Muscle of arm (tissue), 1 donor: ENCODE measurements at regions not wholly inside any gene's neighbourhood (a gene's known extent, or its start where the extent isn't known, plus 50 kb on each side); places are given as distances from the start of the nearest gene placed in this dataset.
"Not testable (repeated sequence)": the region's sequence is repeated elsewhere in the genome, so short reads cannot be mapped to it uniquely, and the experiment has no call there.

Experiments
- DNase-seq: peaks from one replicate; pipeline ENCODE4 v3.0.0-alpha.2; 2013

DNA sequence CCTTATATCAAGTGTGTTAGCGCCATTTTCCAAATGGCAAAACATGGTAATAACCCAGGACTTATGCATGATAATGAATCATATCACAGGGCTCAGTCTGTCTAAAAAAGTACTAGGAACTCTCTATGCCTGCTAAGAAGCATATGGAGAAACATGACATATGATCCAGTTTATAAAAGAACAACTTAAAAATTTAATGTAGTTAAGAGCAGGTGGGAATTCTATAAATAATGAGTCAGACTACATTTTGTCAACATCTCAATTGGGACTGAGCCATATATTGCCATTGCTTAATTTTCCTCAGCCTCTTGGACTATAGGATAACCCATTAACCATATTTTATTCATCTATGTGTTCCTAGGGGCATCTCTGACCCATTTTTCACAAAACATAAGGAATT is 360.4 kb upstream of the AGA start:
- DNase-seq = no peak

DNA sequence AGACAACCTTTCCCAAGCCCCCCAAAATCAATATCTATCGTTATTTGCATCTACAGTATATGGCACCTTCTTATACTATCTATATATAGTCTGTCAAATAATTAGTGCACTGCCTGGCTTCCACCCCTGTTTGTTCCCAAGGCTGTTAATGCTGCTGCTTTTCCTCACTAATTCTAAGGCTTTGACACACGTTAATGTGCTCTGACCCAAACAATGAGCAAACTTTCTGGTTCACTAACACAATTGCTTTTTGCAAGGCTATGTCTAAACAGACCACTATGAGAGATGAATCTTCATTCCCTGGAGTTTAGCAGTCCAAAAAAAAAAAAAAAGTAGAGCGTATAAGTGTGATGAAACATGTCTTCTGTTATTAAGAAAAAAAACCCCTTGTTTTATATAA is 360.9 kb upstream of the AGA start:
- DNase-seq = no peak

DNA sequence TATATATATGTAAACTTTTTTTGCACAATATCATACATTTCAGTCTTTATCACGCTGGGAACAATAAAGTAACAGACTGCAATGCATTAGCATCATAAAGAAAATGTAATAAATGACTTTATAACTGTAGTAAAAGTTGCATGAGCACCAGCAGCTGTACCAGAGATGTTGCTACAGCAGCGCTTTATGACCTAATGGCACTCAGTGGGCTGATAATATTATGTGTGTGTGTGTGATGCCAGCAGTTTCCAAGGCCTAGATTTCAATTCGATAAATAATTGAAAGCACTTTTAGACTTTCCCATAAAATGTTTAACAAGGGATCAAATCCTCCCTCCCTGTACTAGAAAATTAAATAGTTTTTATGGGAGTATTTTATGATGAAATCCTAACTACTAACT is 367.6 kb upstream of the AGA start:
- no peak for DNase-seq

DNA sequence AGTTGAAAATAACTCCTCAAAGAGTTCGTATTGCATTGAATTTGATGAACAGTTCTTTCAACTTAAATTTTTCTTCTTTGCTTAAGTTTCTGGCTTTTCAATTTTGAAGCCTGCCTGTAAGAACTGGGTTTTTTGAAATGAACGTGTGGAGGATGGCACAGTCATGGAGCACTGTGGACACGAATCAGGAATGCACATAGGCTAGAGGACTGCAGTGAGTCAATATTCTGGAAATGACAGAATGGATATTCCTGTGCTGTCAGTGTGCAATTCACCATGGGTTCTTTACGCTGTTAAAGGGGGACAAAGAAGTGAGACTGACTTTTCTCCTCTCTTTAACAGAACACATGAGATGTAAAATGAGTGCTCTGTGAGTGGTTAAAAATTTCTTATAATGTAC is 368.0 kb upstream of the AGA start:
- DNase-seq = no peak

DNA sequence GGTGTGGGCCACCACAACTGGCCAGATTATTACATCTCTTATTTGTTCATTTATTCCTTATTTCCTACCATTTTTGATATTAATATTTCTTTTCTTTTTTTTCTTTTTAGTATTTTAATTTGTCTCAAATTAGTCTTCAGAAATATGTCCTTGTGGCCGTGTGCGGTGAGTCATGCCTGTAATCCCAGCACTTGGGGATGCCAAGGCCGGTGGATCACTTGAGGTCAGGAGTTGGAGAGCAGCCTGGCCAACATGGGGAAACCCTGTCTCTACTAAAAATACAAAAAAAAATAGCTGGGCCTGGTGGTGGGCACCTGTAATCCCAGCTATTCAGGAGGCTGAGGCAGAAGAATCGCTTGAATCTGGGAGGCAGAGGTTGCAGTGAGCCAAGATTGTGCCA is 376.2 kb upstream of the AGA start:
- DNase-seq = not testable (repeated sequence)

DNA sequence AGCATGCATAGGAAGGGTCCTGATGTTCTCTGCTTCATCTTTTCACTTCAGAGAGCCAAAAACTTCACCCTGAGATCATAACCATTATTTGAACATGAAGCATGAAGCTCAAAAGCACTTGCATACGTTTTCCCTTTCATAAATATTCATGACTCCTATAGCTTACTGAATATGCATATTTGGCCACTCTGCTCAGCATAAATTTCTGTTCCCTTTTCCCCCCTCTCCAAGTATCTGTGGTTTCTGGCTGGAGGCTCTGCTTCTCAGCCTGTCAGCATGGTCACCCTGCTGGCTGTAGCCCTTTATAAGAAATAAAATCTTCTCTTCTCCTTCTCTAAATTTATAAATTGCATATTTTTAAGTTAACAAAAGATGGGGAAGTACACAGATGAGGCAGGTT is 384.7 kb upstream of the AGA start:
- DNase-seq = no peak

DNA sequence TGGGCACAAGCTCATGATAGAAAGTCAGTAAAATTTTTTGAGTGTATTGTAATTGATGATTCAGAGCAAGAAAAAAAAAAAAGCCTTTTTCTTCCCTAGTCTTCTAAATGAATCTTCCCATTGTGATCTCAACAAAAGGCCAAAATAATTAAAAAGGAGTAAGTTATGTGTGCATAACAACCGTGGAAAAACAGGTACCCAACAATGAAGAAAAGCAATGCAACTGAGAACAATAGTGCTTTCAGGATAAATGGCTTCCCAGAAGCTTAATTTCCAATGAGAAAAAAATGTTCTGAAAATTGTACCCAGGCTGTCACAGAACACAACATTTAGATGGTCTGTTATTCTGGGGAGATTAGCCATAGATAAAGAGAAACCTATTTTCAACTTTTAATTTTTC is 399.0 kb upstream of the AGA start:
- no peak for DNase-seq

DNA sequence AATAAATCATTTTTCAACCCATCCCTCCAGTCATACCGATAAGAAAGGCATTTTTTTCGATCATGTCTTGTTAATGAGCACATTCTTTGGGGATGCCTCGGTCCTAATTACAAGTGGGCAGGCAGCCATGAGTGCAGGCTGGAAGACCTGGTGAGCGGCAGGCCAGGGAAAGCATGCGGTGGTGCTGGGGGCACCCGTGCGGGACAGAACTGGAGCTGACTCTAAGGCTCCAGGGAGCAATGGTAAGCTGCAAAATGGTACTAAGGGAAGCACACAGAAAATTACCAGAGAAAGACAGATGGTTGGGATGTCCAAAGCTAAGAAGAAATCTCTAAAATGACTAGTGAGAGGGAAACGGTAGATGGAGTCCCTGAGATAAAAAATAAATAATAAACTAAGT is 411.0 kb upstream of the AGA start:
- DNase-seq = no peak

DNA sequence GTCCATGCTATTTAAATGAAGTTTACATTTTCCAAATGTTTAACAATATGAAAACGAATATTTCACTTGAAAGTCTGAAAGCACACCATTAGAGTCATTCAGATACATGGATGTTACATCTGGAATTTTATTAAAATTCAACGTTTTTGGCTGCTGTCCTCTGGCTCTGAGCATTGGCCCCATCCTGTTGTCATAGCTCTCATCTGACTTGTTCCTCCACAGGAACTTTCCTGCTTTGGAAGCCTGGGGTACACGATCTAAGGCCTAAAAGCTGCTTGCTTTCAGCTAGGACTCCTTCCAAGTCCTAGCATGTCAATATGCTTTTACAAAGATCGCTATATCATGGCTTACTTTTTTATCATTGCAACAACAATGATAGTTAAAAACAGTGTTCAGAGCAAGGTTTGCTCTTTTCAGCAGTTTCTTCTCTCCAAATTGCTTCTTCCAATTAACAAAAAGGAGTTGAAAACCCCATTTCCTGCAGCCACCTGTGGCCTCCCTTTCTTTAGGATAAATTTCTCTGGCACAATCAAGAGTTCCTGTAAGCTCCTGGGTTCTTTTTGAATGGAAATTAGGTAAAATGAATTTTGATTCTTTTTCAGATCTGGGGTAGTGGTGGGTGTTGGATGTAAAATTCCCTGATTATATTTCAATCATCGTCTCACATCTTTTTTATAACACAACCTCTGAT is 413.4 kb upstream of the AGA start:
- peak; percentile 67 for DNase-seq

DNA sequence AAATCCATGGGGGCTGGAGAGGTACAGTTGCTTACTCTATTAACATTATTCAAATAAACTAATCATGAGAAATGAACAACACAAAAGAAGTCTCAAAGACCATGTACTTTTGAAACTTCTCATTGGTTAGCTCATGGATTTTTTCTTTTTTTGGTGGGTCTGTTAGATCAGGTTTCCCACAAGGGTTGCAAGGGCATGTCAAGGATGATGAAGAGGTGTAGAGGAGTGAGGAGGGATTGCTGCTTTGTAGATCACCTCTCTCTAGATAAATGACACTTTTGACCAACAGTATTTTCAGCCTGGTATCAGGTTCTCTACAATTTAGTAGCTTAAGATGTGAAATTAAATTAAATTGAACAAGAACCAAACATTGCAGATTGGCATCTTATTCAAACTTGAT is 417.9 kb upstream of the AGA start:
- no peak for DNase-seq

DNA sequence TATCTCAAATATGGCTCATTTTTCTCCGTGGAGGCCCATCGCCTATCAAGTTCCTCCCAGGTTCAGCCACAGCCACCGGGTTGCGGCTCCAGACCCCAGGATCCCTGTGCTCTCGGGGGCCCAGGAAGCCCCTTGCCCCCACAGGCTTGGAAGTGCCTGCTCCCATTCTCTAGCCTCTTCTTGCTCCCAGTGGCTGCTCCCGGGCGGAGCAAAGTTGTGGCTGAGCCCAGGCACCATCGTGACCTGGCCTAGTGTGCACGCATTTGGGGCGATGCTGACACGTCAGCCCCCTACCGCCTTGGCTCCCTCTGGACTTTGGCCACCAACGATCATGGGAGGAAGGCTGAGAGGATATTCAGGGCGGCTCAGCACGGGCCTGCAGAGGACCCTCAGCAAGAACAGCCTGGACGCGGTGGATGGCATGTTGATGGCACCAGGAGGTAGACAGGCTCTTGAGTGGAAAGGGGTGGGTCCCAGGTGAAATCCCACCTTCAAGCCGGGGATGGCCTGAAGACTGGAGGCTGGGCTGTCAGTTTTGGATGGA is 419.4 kb upstream of the AGA start:
- DNase-seq = no peak

DNA sequence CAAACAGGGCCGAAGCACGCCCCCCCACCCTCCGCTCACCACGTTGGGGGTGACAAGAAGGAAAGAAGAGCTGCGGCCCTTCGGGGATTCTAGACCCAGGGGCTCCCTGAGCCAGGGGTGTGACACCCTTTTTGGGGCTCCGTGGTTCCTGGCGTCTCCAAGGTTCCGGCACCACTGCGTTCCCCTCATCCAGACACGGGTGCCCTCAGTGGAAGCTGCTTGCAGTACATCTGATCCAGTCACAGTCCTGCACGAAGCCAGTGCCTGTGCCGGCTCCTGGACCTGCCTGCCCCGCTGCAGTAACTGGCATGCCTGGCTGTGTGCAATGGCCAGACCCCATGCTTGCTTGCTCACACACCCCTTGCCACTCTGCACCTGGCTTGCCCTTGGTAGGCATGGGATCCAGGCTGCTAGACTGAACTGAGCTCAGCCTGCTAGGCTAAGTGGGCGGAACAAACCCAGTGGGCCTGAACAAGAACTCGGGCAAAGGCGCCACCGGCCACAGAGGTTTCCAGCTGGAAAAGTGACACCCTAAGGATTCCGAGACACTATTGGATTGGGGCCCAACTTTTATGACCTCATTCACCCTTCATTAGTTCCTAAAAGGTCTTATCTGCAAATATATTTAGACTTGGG is 420.4 kb upstream of the AGA start:
- no peak for DNase-seq

DNA sequence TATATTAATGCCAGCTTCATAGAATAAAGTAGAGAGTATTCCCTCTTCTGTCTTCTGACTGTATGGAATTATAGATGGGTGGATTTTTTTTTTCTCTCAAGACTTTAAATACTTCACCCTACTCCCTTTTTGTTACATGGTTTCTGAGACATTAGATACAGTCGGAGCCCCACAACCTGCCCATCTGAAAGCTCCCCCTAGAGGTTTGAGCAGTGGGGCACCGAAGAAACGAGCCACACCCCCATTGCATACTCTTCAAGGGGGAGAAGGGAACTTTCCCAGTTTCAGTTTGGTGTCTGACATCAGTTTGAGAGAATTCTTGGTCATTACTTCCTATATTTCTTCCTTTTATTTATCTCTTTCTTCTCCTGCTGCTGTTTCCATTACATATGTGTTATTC is 437.6 kb upstream of the AGA start:
- no peak for DNase-seq

DNA sequence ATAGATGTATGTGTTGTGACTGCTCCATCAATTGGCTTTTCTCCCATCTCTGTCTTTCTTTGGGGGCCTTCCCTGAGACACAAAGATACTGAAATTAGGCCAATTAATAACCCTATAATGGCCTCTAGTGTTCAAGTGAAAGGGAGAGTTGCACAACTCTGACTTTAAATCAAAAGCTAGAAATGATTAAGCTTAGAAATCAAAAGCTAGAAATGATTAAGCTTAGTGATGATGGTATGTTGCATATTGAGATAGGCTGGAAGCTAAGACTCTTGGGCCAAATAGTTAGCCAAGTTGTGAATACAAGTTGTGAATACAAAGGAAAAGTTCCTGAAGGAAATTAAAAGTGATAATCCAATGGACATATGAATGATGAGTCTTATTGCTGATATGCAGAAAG is 452.9 kb upstream of the AGA start:
- no peak for DNase-seq

DNA sequence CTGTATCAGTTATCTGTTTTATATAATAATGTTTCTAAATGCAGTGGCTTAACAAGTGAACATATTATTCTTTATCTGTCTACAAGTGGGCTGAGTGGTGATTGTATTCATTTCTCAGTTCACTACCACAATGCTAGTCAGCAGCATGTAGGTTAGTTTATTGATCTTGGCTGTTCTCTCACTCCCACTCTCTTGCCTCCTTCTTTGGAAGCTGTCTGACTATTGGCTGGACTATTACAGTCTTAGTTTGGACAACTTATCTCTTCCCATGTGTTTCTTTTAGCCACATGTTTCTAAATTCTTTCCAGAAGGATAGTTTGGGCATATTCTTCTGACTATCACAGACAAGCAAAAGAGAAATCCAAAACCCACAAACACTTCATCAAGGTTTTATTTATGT is 459.5 kb upstream of the AGA start:
- no peak for DNase-seq

DNA sequence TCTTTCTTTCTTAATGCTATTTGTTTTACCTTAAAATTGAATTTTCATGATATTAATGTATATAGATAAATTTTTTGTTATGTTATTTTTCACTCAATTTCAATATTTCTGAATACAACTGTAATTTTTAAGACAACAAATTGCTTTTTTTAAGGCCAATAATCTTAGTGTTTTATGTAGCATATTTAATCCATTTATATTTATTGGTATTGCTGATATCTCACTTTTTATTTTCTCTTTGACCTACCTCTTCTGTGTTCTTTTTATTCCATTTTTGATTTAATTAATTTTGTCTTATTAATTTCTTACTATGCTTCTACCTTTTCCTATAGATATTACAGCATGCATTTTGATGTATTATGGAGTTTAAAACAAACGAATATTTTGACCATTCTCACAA is 460.1 kb upstream of the AGA start:
- DNase-seq = no peak

DNA sequence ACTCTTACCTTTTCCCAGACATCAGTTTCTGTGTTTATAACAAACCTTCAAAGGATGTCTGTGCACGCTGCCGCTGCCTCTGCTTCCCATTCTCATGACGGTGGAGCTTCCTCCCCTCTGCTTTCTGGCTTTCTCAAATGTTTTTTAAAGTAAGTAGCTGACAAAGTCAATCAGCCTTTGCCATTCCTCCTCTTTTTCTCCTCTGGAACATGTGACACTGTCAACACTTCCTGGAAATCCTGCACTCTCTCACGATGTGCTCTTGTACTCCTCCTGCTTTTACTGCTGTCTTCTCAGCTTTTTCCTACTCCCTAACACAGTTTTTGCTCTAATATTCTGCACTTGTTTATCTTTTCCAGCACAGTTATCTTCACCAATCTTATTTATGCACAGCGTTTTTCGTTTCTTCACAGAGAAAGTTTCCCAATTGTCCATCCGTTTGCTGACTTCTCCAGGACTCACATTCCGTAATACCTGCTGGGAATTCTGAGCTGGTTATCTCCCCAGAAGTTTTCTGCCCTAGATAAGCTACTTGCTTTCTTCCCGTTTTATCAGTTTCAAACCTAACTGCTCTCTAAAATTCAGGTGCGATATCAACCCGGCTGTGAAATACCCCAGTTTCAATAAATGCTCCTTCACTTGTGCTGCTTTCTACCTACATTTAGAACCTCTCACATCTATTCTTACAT is 465.6 kb upstream of the AGA start:
- DNase-seq = no peak

DNA sequence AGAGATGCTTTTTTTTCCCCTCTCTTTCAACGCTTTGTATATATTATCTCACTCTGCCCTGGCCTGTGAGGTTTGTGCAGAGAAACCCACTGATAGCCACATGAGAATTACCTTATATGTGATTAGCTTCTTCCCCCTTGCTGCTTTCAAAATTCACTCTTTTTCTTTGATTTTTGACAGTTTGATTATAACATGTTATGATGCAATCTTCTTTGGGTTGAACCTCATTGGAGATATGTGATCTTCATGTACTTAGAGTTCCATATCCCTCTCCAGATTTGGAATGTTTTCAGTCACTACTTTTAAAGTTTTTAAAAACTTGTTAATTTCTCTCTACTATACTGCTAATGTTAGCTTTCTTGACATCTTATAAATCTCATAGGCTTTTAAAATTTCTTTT is 479.5 kb upstream of the AGA start:
- DNase-seq = no peak

DNA sequence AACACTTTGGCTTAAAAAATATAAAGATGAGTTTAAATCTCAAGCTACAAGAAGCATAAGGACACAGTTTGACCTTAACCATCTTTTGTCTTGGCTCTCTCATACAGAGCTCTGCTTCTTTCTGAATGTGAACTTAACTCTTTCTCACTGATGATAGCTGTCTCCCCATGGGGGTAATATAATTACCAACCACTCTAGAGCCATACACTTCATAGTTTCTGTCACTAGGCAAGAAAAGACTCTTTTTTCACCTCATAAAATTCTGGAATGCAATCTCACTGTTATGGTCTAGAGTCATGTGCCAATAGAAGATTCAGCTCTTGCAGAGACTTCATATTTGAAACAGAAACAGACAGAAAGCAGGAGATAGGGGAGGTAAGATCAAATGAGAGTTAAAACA is 481.7 kb upstream of the AGA start:
- no peak for DNase-seq

DNA sequence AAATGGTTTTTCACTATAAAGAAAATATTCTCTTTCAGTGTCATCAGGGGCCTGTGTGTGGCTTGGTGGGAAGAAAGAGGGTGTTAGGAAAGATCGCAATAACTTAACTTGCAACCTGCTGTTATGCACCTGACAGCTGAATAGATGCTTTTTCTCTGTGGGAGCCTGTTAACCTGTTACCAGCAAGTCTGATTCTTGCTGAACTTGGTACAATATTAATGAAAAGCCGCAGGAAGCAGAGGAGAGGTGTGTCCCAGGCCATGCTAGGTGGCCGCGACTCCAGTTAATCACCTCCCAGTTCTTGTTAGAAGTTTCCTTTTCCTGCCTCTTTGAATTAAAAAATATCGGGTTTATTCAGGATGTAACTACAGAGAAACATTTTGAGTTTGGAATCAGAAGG is 494.8 kb upstream of the AGA start:
- no peak for DNase-seq

DNA sequence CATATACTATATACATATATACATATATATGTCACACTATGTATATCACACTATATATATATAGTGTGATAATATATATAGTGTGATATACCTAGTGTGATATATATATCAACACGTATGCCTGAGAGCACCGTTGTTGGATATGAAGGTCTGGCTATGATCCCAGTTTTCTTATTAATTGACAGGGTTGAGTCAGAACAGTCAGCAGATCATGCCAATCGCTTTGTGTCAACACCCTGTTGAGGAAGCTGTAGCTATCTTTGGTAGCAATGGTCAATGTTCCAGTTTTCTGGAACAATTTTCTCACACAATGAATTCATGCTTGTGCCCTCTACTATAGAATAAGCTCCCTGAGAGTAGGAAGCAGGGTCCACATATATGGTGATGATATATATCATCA is 496.0 kb upstream of the AGA start:
- no peak for DNase-seq

DNA sequence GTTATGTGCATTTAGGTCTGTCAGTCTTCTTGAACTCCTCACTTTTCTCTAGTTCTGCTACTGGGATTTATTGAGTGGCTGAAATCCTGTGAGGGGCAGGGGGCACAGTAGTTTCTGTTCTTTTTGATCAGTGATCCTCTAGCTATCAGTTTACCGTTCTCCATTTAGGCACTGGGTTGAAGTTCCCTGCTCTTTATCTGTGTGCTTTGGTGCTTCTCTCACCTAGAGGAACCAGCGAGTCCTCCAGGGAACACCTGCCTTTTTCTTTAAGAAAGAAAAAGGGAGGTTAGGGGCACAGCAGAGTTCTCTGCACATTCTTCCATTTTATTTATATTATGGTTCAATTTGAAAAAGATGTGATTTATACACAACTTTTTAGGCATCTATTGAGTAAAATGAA is 503.0 kb upstream of the AGA start:
- no peak for DNase-seq

DNA sequence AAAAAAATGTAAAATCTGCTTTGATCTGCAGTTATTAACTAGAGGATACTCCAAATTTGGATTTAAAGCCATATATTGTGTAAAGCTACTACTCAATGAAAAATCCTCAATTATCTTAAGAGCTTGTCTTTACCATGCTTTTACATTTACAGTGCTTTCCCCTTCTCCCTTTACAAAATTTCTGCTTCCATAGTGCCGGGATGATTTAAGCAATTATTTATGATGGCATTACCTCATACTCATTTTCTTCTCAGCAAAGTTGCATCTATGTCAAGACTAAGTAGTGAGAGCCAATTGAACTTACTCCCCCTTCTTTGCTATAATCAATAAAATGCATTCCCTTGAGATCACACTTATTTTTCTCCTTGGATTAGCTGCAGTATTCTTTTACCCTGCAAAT is 505.4 kb upstream of the AGA start:
- DNase-seq = no peak
